ENCODE measurements at regions not wholly inside any gene's neighbourhood (a gene's known extent, or its start where the extent isn't known, plus 50 kb on each side); places are given as distances from the start of the nearest gene placed in this dataset.

DNA sequence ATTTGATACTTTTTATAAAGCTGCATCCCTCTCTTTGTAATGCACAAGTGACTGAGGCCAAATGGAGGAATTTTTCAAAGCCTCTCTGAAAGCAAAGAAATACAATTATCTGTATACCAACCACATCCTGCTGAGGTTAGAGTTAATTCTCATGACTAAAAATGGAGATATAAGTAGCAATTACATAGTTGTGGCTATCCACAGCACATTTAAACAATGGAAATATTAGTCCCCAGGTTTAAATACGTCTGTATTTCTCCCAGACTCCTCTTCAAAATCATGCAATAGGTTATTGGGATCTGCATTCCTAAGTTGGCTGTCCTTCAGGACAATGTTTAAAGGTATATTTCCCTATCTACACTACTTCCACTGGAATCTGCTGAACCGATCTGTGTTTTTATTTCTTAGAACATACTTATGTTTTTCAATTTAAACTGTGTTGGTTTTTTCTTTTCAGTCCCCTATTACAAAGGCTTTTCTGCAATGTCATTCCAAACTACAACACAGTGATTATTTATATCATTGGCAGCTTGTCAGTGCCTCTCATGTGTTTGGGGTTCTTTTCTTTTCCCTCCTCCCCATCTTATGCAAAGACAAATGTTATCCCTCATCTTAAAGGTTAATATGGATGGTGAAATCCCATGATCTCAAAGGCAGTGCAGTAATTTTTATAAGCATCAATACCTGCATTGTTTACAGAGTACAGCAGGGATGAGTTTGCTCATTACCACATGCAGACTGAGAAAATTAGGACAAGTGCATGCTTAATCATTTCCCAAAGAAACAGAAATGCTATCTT lies 134.8 kb upstream of the FSHR start:
- TF ChIP-seq, protein P1, sequence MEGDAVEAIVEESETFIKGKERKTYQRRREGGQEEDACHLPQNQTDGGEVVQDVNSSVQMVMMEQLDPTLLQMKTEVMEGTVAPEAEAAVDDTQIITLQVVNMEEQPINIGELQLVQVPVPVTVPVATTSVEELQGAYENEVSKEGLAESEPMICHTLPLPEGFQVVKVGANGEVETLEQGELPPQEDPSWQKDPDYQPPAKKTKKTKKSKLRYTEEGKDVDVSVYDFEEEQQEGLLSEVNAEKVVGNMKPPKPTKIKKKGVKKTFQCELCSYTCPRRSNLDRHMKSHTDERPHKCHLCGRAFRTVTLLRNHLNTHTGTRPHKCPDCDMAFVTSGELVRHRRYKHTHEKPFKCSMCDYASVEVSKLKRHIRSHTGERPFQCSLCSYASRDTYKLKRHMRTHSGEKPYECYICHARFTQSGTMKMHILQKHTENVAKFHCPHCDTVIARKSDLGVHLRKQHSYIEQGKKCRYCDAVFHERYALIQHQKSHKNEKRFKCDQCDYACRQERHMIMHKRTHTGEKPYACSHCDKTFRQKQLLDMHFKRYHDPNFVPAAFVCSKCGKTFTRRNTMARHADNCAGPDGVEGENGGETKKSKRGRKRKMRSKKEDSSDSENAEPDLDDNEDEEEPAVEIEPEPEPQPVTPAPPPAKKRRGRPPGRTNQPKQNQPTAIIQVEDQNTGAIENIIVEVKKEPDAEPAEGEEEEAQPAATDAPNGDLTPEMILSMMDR (IDR thresholded peaks at IDR 0.05) = no peak
- TF ChIP-seq POLR2A (IDR thresholded peaks at IDR 0.05) = no peak

Data from uterus (tissue), 2 donors.